HG03064 (cell line): ENCODE measurements at regions not wholly inside any gene's neighbourhood (a gene's known extent, or its start where the extent isn't known, plus 50 kb on each side); places are given as distances from the start of the nearest gene placed in this dataset.

ENCODE experiments used
- ATAC-seq: cut with Tn5 transposase; IDR thresholded peaks from one replicate; pipeline ENCODE4 v1.9.1; 2021; ENCODE audit warnings: low read depth; ENCODE audit not compliant: unreplicated experiment

GRCh38 chr6:62345962-62346689 lies 60.1 kb upstream of the KHDRBS2 start:
- no peak for ATAC-seq

GRCh38 chr6:62345446-62345845 lies 59.4 kb upstream of the KHDRBS2 start:
- no peak for ATAC-seq

- no peak for ATAC-seq
Observed at GRCh38 chr6:62344850-62345249, 58.8 kb upstream of the KHDRBS2 start.

- ATAC-seq, result no peak
Observed at GRCh38 chr6:62338477-62338876, 52.5 kb upstream of the KHDRBS2 start.
